HUES64 (cell line): ENCODE measurements at regions not wholly inside any gene's neighbourhood (a gene's known extent, or its start where the extent isn't known, plus 50 kb on each side); places are given as distances from the start of the nearest gene placed in this dataset.
"Not testable (repeated sequence)": the region's sequence is repeated elsewhere in the genome, so short reads cannot be mapped to it uniquely, and the experiment has no call there.

Source experiments
- H3K27ac ChIP-seq: 2 replicates; pipeline ENCODE4 v1.7.0; 2013; ENCODE audit warnings: low read depth, low read length, inconsistent platforms
- H3K27me3 ChIP-seq: 2 replicates; pipeline ENCODE4 v1.6.1; 2013; ENCODE audit warnings: mild to moderate bottlenecking, low read length; ENCODE audit not compliant: insufficient read depth
- H3K36me3 ChIP-seq: 2 replicates; pipeline ENCODE4 v1.6.1; 2013; ENCODE audit warnings: mild to moderate bottlenecking, low read length; ENCODE audit not compliant: insufficient read depth
- H3K4me1 ChIP-seq: 2 replicates; pipeline ENCODE4 v1.6.1; 2013; ENCODE audit warnings: mild to moderate bottlenecking, low read length, moderate library complexity; ENCODE audit not compliant: insufficient read depth
- H3K4me3 ChIP-seq: 2 replicates; pipeline ENCODE4 v1.5.1; 2013; ENCODE audit warnings: mild to moderate bottlenecking, low read length, moderate library complexity
- H3K9ac ChIP-seq: 2 replicates; pipeline ENCODE4 v1.6.1; 2013; ENCODE audit warnings: mild to moderate bottlenecking, low read depth, low read length
- H3K9me3 ChIP-seq: 2 replicates; pipeline ENCODE4 v1.6.1; 2013; ENCODE audit warnings: low read depth, low read length; ENCODE audit not compliant: insufficient read depth
- WGBS: fragments of 150-250, 120-280 bp; methylation state at CpG from one replicate; pipeline ENCODE4 v1.1.7; 2013; ENCODE audit warnings: missing lambda C conversion rate; 5-methylcytosine and 5-hydroxymethylcytosine counted together

DNA sequence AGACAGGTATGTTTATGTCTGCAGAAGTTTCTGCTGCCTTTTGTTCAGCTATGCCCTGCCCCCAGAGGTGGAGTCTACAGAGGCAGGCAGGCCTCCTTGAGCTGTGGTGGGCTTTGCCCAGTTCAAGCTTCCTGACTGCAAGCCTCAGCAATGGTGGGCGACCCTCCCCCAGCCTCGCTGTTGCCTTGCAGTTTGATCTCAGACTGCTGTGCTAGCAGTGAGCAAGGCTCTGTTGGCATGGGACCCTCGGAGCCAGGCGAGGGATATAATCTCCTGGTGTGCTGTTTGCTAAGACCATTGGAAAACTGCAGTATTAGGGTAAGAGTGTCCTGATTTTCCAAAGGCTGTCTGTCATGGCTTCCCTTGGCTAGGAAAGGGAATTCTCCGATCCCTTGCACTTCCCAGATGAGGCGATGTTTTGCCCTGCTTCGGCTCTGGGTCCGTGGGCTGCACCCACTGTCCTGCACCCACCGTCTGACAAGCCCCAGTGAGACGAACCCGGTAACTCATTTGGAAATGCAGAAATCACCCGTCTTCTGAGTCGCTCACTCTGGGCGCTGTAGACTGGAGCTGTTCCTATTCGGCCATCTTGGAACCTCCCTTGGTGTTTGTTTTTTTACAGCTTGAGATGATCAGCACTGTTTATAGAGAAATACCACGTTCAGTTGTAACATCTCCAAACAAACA, 2705.5 kb upstream of the PCDH20 start:
- not testable (repeated sequence) for H3K9ac ChIP-seq, H3K4me1 ChIP-seq, H3K36me3 ChIP-seq, H3K27ac ChIP-seq, H3K27me3 ChIP-seq, H3K4me3 ChIP-seq
- 92% methylated on average over 15 of the region's 16 CpGs for WGBS
- H3K9me3 ChIP-seq = peaks cover 18% of the 10 kb centered on the region

DNA sequence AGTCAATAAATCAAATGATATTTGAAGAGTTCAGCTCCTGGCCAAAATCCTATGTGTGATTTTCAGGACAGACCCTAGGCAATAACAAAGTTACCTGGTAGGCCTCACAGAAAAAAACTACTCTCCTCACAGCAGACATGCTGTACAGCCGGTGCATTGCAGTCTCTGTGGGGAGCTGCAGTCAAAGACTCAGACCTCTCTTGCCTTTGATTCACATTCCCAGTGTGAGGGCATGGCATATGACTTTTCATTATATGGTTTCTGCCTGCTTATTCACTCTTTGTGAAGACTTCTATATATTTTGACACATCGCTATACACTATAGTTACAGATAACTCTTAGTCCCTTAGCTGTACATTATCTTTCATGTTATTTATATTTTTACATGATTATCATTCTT, 2684.3 kb upstream of the PCDH20 start:
- Histone ChIP-seq H3K9me3 (no peaks in the 10 kb centered on the region), H3K27me3 (no peaks in the 10 kb centered on the region), H3K27ac (no peak overlapping the region), H3K4me3 (no peak overlapping the region), H3K36me3 (no peaks in the 10 kb centered on the region), H3K9ac (no peak overlapping the region), H3K4me1 (no peaks in the 10 kb centered on the region)
- 88% methylated on average over 2 of the region's 2 CpGs for whole genome bisulfite sequencing

DNA sequence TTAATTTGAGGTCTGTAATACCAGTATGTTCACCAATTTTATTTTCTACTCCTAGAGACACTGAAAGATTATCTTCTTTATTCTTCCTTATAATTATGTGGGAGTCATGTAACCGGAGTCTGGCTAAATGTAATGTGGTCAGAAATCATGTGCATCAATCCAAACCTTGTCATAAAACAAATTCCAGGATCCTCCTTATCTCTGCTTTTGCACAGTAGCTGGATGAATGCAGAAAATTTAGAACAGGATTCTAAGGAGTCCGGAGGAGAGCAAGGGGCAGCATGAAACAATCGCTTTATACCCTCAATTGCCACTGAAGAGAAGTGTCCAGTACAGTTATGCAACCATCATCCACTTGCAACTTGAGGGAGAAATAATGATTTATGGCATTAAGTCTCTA, 2674.7 kb upstream of the PCDH20 start:
- Histone ChIP-seq H3K9ac (no peak overlapping the region), H3K9me3 (no peaks in the 10 kb centered on the region), H3K4me1 (no peaks in the 10 kb centered on the region), H3K36me3 (no peaks in the 10 kb centered on the region), H3K27me3 (no peaks in the 10 kb centered on the region), H3K27ac (no peak overlapping the region), H3K4me3 (no peak overlapping the region)
- WGBS = 100% methylated on average over 2 of the region's 3 CpGs

DNA sequence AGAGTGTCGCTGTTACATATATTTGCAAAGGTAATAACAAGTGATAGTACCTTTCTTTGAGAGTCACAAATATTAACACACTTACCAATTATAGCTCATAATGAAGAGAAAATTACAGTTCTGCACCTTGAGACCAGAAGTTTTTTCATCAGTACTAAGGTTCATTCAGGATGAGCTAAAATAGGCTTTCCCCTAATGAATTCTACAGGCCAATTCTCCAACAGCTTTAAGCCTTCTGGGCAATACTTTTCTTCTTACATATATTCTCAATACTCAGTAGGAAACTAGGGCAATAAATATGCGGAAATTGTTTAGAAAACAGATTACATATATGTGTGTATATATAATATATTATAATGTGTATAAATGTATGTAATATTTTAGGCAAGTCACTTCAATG, 2672.8 kb upstream of the PCDH20 start:
- H3K9ac ChIP-seq = no peak overlapping the region
- WGBS = no CpG with 5 or more reads among the region's 2 CpGs
- no peaks in the 10 kb centered on the region for H3K4me1 ChIP-seq
- no peaks in the 10 kb centered on the region for H3K27me3 ChIP-seq
- H3K36me3 ChIP-seq = no peaks in the 10 kb centered on the region
- H3K9me3 ChIP-seq = no peaks in the 10 kb centered on the region
- H3K4me3 ChIP-seq = no peak overlapping the region
- no peak overlapping the region for H3K27ac ChIP-seq

DNA sequence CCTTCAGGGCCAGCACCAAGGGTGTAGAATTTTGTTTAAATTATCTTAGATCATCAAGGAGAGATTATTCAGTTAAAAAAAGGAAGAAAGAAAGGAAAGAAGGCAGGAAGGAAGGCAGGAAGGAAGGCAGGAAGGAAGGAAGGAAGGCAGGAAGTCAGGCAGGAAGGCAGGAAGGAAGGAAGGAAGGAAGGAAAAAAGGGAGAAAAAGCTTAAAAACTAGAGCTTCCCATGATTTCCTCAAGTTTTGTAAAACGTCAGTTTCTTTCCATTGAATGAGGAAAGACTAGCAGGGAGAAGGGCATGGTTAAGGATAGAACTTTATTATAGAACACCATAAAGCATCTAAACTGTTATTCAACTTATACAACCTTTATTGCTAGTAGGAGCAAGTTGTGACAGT, 2672.0 kb upstream of the PCDH20 start:
- Histone ChIP-seq H3K4me1 (no peaks in the 10 kb centered on the region), H3K27ac (no peak overlapping the region), H3K9me3 (no peaks in the 10 kb centered on the region), H3K4me3 (no peak overlapping the region), H3K9ac (no peak overlapping the region), H3K27me3 (no peaks in the 10 kb centered on the region), H3K36me3 (no peaks in the 10 kb centered on the region)
- 100% methylated on average over 1 of the region's 1 CpG for WGBS

DNA sequence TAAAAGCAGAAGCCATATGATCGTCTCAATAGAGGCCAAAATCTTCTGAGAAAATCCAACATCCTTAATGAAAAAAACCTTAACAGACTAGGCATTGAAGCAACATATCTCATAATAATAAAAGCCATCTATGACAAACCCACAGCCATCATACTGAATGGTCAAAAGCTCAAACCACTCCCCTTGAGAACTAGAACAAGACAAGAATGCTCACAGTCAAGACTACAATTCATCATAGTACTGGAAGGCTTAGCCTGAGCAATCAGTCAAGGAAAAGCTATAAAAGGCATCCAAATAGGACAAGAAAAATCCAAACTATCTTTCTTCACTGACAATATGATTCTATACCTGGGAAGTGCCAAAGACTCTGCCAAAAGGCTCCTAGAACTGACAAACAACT, 2668.2 kb upstream of the PCDH20 start:
- no peak overlapping the region for H3K9ac ChIP-seq
- no peaks in the 10 kb centered on the region for H3K36me3 ChIP-seq
- no peaks in the 10 kb centered on the region for H3K9me3 ChIP-seq
- 91% methylated on average over 1 of the region's 1 CpG for WGBS
- no peaks in the 10 kb centered on the region for H3K27me3 ChIP-seq
- H3K4me1 ChIP-seq = no peaks in the 10 kb centered on the region
- no peak overlapping the region for H3K4me3 ChIP-seq
- H3K27ac ChIP-seq = no peak overlapping the region

DNA sequence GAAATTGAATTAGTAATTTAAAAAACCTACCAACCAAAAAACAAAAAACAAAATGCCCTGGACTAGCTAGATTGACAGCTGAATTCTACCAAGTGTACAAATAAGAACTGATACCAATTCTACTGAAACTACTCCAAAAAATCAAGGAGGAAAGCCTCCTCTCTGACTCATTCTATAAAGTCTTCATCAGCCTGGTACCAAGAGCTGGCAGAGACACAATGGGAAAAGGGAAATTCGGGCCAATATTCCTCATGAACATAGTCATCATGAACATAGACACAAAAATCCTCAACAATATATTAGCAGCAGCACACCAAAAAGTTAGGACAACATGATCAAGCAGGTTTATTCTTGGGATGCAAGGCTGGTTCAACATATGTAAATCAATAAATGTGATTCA, 2667.7 kb upstream of the PCDH20 start:
- H3K4me1 ChIP-seq = no peaks in the 10 kb centered on the region
- no peak overlapping the region for H3K9ac ChIP-seq
- H3K36me3 ChIP-seq = no peaks in the 10 kb centered on the region
- 100% methylated on average over 1 of the region's 1 CpG for WGBS
- H3K4me3 ChIP-seq = no peak overlapping the region
- no peaks in the 10 kb centered on the region for H3K27me3 ChIP-seq
- no peaks in the 10 kb centered on the region for H3K9me3 ChIP-seq
- no peak overlapping the region for H3K27ac ChIP-seq

DNA sequence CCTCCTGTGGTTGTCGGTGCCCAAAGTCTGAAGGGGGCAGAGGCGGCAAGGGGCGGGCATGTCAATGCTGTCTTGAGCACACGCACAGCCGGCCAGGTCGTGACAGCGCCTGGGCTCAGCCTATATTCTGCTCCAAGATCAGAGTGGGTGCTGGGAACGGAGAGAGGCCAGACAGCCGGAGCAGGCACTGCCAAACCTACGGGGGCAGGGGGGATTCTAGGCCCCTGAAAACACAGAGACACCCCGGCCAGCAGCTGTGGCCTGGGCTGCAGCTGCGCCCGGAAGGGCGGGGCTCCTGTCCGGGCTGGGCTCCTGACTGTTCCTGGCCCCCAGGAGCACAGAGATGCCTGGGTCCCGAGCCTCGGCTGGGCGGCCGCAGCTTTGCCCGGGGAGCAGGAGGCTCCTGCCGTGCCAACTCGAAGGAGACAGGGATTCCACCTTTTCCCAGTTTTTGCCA, 2662.9 kb upstream of the PCDH20 start:
- no peak overlapping the region for H3K27ac ChIP-seq
- 95% methylated on average over 22 of the region's 22 CpGs for WGBS
- no peaks in the 10 kb centered on the region for H3K27me3 ChIP-seq
- H3K36me3 ChIP-seq = no peaks in the 10 kb centered on the region
- H3K9me3 ChIP-seq = no peaks in the 10 kb centered on the region
- H3K9ac ChIP-seq = no peak overlapping the region
- H3K4me3 ChIP-seq = no peak overlapping the region
- no peaks in the 10 kb centered on the region for H3K4me1 ChIP-seq

DNA sequence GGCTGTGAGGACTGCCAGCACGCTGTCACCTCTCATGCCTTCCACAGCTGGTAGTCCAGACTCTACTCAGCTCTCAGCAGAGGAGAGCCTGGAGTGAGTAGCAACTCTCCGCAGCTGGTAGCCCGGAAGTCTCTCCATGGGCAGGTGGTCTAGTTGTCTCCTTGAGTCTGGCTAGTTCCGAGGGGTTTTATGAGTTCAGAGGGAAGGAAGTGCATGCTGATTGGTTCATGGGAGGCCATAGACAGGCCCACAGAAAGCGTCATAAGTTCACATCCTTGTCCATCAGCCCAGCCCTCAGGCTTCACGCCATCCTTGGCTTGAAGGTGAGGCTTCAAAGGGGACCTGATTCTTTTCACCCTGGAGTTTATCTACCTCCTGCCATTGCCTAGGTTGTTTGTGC, 2662.4 kb upstream of the PCDH20 start:
- Histone ChIP-seq H3K9ac (no peak overlapping the region), H3K27ac (no peak overlapping the region), H3K4me3 (no peak overlapping the region), H3K9me3 (no peaks in the 10 kb centered on the region), H3K4me1 (no peaks in the 10 kb centered on the region), H3K36me3 (no peaks in the 10 kb centered on the region), H3K27me3 (no peaks in the 10 kb centered on the region)
- WGBS = 98% methylated on average over 6 of the region's 6 CpGs

DNA sequence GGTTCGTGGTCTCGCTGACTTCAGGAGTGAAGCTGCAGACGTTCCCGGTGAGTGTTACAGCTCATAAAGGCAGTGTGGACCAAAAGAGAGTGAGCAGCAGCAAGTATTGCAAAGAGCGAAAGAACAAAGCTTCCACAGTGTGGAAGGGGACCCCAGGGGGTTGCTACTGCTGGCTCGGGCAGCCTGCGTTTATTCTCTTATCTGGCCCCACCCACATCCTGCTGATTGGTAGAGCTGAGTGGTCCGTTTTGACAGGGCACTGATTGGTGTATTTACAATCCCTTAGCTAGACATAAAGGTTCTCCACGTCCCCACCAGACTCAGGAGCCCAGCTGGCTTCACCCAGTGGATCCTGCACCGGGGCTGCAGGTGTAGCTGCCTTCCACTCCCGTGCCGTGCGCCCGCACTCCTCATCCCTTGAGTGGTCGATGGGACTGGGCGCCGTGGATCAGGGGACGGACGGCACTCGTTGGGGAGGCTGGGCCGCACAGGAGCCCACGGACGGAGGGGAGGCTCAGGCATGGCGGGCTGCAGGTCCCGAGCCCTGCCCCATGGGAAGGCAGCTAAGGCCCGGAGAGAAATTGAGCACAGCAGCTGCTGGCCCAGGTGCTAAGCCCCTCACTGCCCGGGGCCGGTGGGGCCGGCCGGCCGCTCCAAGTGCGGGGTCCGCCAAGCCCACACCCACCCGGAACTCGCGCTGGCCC, 2661.6 kb upstream of the PCDH20 start:
- not testable (repeated sequence) for H3K9me3 ChIP-seq, H3K36me3 ChIP-seq, H3K27me3 ChIP-seq, H3K27ac ChIP-seq, H3K9ac ChIP-seq, H3K4me1 ChIP-seq, H3K4me3 ChIP-seq
- 93% methylated on average over 36 of the region's 36 CpGs for WGBS

DNA sequence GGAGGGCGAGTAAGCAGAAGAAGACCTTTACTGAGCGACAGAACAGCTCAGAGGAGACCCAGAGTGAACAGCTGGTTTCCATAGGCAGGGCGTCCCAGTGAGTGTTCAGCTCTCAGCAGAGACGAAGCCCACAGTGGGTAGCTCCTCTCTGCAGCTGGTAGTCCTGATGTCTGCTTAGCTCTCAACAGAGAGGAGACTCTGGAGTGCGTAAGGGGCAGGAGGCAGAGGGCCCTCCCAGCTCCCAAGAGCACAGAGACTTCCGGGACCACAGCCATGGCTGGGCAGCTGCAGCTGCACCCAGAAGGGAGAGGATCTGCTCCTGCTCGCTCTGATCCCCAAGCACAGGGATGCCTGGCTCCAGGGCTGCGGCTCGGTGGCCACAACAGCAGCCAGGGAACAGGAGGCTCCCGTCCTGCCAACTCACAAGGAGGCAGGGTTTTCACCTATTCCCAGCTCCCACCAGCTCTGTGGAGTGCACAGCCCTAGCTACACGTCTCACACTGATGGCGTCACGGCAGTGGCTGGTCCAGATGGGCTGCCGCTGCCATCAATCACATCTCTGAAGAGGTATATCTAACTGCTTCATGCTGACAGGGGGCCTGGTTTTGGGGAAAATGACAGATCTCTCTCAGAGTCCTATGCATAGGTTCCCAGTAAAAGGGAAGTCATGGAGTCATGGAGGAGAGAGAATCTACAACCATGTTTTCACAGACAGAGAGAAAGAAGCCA, 2660.1 kb upstream of the PCDH20 start:
- WGBS = 93% methylated on average over 14 of the region's 14 CpGs
- Histone ChIP-seq H3K4me1 (no peaks in the 10 kb centered on the region), H3K9me3 (no peaks in the 10 kb centered on the region), H3K36me3 (no peaks in the 10 kb centered on the region), H3K9ac (no peak overlapping the region), H3K4me3 (no peak overlapping the region), H3K27me3 (no peaks in the 10 kb centered on the region), H3K27ac (no peak overlapping the region)
